HUES6 (cell line): ENCODE measurements at regions not wholly inside any gene's neighbourhood (a gene's known extent, or its start where the extent isn't known, plus 50 kb on each side); places are given as distances from the start of the nearest gene placed in this dataset.

Source experiments
- H3K27ac ChIP-seq: 2 replicates; pipeline ENCODE4 v1.7.0; 2013; ENCODE audit warnings: low read depth, mild to moderate bottlenecking, low read length, inconsistent platforms
- H3K27me3 ChIP-seq: 2 replicates; pipeline ENCODE4 v1.6.1; 2013; ENCODE audit warnings: low read length; ENCODE audit not compliant: control insufficient read depth, insufficient read depth
- H3K36me3 ChIP-seq: 2 replicates; pipeline ENCODE4 v1.6.1; 2013; ENCODE audit warnings: low read length; ENCODE audit not compliant: control insufficient read depth, insufficient read depth
- H3K4me1 ChIP-seq: 2 replicates; pipeline ENCODE4 v1.6.1; 2013; ENCODE audit warnings: low read length; ENCODE audit not compliant: control insufficient read depth, insufficient read depth
- H3K4me3 ChIP-seq: 2 replicates; pipeline ENCODE4 v1.5.1; 2013; ENCODE audit warnings: low read depth, low read length
- H3K9ac ChIP-seq: one replicate; pipeline ENCODE4 v1.6.1; 2013; ENCODE audit warnings: mild to moderate bottlenecking, low read length
- H3K9me3 ChIP-seq: 2 replicates; pipeline ENCODE4 v1.6.1; 2013; ENCODE audit warnings: low read depth, low read length; ENCODE audit not compliant: control insufficient read depth, insufficient read depth

DNA sequence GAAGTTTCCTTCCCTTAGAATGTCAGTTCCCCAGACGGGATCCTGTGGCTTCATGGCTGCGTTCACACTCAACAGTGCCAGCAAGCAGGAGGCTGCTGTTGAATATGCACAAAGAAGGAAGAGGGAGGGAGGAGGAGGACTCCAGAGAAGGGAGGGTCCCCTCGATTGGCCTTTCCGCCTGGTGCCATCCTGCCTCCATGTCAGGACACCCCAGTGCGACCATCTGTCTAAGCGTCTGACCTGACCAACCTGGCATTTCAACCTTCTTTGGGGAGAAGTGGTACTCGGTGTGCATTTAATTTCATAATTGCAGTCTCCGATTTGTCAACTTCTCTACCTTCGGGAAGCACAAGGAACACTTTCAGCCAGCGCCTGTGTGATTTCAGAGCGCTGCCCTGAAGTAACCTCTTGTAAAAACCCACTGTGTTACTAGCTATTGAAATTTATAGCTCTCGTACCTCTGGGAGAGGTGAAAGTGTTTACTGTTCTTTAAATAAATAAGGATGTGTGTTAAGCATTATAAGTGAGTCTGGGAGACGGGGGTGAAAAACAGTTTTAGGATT, 1491.9 kb downstream of the TBC1D22A start:
- Histone ChIP-seq H3K9ac (no peak overlapping the region), H3K4me1 (peaks cover 11% of the 10 kb centered on the region), H3K27ac (no peak overlapping the region), H3K27me3 (peaks cover 11% of the 10 kb centered on the region; the same call in 1 of the 2 replicates), H3K9me3 (peaks cover 2% of the 10 kb centered on the region; the same call in 1 of the 2 replicates), H3K4me3 (no peak overlapping the region), H3K36me3 (no peaks in the 10 kb centered on the region)

DNA sequence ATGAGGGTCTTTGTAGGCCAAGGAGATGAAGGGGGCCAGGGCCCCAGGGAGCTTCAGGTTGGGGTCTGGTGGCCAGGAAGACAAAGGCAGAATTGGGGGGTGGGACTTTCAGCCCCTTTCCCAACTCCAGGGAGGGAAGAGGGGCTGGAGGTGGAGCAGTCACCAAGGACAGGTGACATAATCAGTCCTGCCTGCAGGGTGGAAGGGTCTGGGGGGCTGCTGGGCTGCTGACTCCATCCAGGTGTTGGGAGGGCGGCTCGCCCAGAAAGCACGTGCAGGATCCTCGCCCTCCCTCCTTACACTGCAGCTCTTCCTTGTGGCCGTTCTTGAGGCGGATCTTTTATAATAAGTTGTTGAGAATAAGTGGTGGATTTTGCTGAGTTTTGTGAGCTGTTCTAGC, 1491.1 kb downstream of the TBC1D22A start:
- Histone ChIP-seq H3K27me3 (peaks cover 11% of the 10 kb centered on the region; the same call in 1 of the 2 replicates), H3K36me3 (no peaks in the 10 kb centered on the region), H3K9me3 (no peaks in the 10 kb centered on the region), H3K27ac (no peak overlapping the region), H3K9ac (no peak overlapping the region), H3K4me3 (no peak overlapping the region), H3K4me1 (peaks cover 11% of the 10 kb centered on the region)

DNA sequence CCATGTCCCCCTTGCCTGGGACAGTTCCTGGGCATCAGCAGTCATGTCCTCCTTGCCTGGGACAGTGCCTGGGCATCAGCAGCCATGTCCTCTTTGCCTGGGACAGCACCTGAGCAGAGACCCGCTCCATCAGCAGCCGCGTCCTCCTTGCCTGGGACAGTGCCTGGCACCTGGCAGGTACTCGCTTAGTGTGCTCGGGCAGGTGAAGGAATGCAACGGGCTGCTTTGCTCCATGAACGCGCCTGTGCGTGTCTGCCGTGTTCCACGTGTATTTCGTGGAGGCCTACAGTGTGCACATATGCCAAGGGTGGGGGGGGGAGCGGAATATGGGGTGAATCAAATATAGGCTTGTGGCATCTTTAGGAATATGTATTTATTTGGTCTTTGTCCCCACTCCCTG, 1490.7 kb downstream of the TBC1D22A start:
- H3K9me3 ChIP-seq: no peaks in the 10 kb centered on the region
- H3K9ac ChIP-seq: no peak overlapping the region
- H3K4me3 ChIP-seq: no peak overlapping the region
- H3K27ac ChIP-seq: no peak overlapping the region
- peaks cover 11% of the 10 kb centered on the region for H3K4me1 ChIP-seq
- H3K27me3 ChIP-seq: peaks cover 11% of the 10 kb centered on the region; the same call in 1 of the 2 replicates
- no peaks in the 10 kb centered on the region for H3K36me3 ChIP-seq

DNA sequence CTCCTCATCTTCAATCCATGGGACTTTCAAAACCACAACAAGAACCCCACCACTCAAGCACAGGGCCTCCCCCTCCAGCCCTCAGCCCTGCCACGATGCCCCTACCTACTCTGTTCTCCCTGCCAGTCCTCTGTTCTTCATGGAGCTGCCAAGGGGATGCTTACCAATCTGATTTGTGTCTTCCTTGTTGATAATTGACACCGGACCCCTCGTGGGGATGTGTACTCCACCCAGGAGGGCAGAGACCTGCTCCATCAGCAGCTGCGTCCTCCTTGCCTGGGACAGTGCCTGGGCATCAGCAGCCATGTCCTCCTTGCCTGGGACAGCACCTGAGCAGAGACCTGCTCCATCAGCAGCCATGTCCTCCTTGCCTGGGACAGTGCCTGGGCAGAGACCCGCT, 1489.2 kb downstream of the TBC1D22A start:
- no peak overlapping the region for H3K9ac ChIP-seq
- no peak overlapping the region for H3K27ac ChIP-seq
- no peaks in the 10 kb centered on the region for H3K36me3 ChIP-seq
- H3K4me1 ChIP-seq: peaks cover 11% of the 10 kb centered on the region
- H3K27me3 ChIP-seq: peaks cover 11% of the 10 kb centered on the region; the same call in 1 of the 2 replicates
- H3K4me3 ChIP-seq: no peak overlapping the region
- no peaks in the 10 kb centered on the region for H3K9me3 ChIP-seq

DNA sequence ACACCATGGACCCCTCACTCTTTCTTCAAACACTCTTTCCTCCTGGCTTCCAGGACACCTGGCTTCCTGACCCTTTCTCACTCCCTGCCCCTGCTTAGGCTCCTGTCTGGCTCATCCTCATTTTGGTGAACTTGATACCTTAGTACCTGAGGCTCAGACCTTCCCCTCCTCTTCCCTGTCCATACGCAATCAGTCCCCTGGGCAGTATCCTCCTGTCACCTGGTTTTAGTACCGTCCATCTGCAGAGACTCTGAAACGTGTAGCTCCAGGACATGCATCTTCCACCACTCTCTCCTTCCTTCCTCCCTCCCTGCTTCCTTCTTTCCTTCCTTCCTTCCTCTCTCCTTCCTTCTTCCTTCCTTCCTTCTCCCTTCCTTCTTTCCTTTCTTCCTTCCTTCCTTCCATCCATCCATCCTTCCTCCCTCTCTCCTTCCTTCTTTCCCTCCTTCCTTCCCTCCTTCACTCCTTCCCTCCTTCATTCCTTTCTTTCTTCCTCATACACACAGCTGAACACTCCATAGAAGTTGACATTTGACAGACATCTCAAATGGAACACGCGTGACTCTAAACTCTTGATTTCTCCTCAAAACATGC, 1488.6 kb downstream of the TBC1D22A start:
- Histone ChIP-seq H3K27me3 (peaks cover 11% of the 10 kb centered on the region; the same call in 1 of the 2 replicates), H3K27ac (no peak overlapping the region), H3K4me1 (peaks cover 11% of the 10 kb centered on the region), H3K36me3 (no peaks in the 10 kb centered on the region), H3K4me3 (no peak overlapping the region), H3K9ac (no peak overlapping the region), H3K9me3 (no peaks in the 10 kb centered on the region)

DNA sequence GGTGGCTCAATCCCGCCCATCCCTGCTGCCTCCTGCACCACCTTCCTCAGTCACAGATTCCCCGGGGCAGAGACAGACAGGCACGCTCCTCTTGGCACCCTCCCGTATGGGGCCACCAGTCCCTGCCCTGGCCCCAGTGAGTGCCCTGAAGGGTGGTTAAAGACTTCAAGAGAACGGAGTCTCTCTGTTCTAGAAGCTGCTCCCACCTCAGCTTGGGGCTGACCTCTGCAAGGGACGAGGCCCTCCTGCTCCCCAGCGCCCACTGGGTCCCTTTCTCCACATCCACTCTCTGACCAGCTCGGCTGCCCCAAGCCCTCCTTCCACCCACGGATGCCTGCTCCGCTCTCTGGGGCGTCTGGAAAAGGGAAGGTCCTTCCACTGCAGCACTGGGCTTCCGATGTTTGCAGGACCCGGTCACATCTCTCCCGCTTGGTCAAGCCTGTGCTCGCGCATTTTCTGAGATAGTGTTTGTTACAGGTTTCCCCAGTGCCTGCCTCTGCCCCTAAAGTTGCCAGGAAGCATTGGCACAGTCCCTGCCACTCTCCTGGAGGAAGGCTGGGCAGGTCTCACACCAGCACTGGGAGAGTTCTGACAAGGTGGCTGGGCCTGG, 1487.9 kb downstream of the TBC1D22A start:
- no peak overlapping the region for H3K4me3 ChIP-seq
- H3K9me3 ChIP-seq: no peaks in the 10 kb centered on the region
- H3K27me3 ChIP-seq: peaks cover 11% of the 10 kb centered on the region; the same call in 1 of the 2 replicates
- no peak overlapping the region for H3K9ac ChIP-seq
- no peaks in the 10 kb centered on the region for H3K36me3 ChIP-seq
- H3K27ac ChIP-seq: no peak overlapping the region
- H3K4me1 ChIP-seq: peaks cover 11% of the 10 kb centered on the region

DNA sequence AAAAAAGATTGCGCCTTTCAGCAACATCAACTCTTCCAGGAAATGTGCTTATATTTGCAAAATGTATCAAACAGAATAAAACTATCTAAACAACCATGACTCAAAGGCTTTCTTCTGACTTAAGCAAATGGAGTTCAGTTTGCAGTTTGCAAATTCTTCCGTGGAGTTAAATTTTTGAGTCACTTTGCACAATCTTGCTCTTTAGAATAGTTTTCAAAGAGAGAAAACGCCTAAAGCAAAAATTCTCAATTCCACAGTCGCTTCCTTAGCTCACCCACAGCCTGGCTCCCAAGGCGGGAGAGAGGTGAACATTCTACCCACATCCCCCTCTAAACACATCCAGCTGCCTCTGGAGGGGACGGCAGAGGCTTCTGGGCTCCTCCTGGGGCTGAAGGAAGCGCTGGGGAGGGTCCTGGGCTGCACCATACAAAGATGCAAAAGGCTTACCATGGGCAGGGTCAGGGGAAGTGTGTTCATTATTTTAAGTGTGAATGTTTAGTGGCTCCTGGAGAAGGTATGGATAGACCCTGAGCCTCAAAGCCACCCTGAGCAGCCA, 1487.3 kb downstream of the TBC1D22A start:
- no peak overlapping the region for H3K27ac ChIP-seq
- H3K4me1 ChIP-seq: peaks cover 11% of the 10 kb centered on the region
- no peak overlapping the region for H3K4me3 ChIP-seq
- H3K36me3 ChIP-seq: no peaks in the 10 kb centered on the region
- H3K27me3 ChIP-seq: peaks cover 11% of the 10 kb centered on the region; the same call in 1 of the 2 replicates
- no peaks in the 10 kb centered on the region for H3K9me3 ChIP-seq
- H3K9ac ChIP-seq: no peak overlapping the region

DNA sequence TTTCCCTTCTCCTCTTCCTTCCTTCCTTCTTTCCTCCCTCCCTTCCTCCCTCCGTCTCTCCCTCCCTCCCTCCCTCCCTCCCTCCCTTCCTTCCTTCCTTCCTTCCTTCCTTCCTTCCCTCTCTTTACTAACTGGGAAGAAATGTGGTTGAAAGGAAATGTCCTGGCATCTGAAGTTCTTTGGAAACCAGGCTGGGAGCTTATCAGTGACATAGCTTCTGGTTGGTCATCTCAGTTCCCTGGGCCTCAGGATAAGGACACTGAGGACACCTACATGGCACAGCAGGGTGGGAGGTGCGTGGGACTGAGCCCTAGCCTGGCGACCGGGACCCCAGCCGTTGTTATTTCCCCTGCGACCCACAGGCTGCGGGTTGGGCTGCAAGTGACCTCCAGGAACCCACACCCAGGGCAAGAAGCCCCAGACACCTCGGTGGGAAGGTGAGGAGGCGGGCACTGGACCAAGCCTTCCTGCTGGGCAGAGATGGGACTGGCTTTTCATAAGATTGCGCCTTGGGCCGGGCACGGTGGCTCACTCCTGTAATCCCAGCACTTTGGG, 1486.5 kb downstream of the TBC1D22A start:
- H3K9me3 ChIP-seq: 0 out of 2 replicates have a peak, but pooled peaks cover 4% of the 10 kb centered on the region
- H3K4me3 ChIP-seq: no peak overlapping the region
- H3K4me1 ChIP-seq: peaks cover 3% of the 10 kb centered on the region
- peaks cover 11% of the 10 kb centered on the region; the same call in 1 of the 2 replicates for H3K27me3 ChIP-seq
- H3K27ac ChIP-seq: no peak overlapping the region
- H3K36me3 ChIP-seq: no peaks in the 10 kb centered on the region
- no peak overlapping the region for H3K9ac ChIP-seq

DNA sequence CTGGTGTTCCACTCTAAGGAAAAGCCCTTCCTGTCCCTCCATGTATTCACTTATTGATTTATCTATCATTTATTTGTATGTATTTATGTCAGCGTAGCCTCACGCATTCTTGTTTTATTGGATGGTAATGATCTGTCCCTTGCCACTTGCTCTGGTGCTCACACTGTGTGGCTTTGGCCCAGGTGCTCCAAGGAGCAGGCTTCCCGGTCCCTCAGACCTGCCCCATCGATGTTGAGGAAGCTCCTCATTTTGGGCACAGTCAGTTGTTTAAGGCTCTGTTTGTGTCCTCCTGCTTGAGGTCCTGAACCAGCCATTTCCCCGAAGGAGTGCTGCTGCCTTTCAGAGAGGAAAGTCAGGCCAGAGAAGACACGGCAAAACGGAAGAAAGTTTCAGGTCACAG, 1485.4 kb downstream of the TBC1D22A start:
- no peak overlapping the region for H3K9ac ChIP-seq
- H3K4me1 ChIP-seq: no peaks in the 10 kb centered on the region
- H3K4me3 ChIP-seq: no peak overlapping the region
- H3K27me3 ChIP-seq: peaks cover 11% of the 10 kb centered on the region; the same call in 1 of the 2 replicates
- H3K9me3 ChIP-seq: peaks cover 9% of the 10 kb centered on the region; the same call in 1 of the 2 replicates
- no peak overlapping the region for H3K27ac ChIP-seq
- no peaks in the 10 kb centered on the region for H3K36me3 ChIP-seq

DNA sequence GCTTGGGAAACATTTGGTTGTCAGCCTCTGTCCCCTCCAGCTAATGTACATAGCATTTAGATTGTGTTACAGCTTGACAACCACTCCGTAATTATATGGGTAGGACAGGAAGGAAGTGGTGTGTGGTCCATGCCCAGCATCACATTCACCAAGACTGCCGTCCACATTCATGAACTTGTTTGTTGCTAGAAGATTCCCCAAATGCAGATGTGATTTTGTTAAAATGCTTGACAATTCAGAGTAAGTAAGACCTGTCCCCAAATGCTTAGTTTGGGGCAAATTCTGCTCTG, 1482.7 kb downstream of the TBC1D22A start:
- Histone ChIP-seq H3K9me3 (peaks cover 9% of the 10 kb centered on the region; the same call in 1 of the 2 replicates), H3K27me3 (no peaks in the 10 kb centered on the region), H3K4me1 (peaks cover 7% of the 10 kb centered on the region)

More for the DNA sequence above, 1482.7 kb downstream of the TBC1D22A start:
- Histone ChIP-seq H3K36me3 (no peaks in the 10 kb centered on the region), H3K27ac (no peak overlapping the region), H3K4me3 (no peak overlapping the region), H3K9ac (no peak overlapping the region)
